ENCODE measurements at regions not wholly inside any gene's neighbourhood (a gene's known extent, or its start where the extent isn't known, plus 50 kb on each side); places are given as distances from the start of the nearest gene placed in this dataset.

DNA sequence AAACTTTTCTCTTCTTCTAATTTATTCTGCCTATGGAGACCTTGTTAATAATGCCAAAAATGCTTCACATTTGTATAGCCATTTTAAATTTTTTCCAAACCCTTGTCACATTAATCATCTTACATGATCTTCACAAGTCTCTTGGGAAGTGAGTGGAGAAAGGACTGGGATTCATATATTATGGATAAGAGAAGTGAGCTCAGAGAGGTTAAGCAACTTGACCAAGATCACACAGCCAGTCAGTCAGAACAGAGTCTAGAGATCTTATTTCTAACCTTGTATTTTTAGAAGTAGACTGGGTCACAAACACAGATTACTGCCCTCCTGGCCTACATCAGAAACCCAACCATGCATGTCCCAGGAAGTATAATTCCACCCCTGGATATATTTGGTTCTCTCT is 218.0 kb upstream of the ADRA1B start:
- DNase-seq (ENCODE audit: low read depth) = no peak
- no peak overlapping the region for H3K4me3 ChIP-seq (ENCODE audit: low read depth, low read length)
- no peak for TF ChIP-seq MYC (IDR thresholded peaks at IDR 0.05; ENCODE audit: low read depth, low read length)
- no peak for TF ChIP-seq POLR2A (IDR thresholded peaks at IDR 0.05; ENCODE audit: extremely low read depth, insufficient read length)
- TF ChIP-seq, protein P1, sequence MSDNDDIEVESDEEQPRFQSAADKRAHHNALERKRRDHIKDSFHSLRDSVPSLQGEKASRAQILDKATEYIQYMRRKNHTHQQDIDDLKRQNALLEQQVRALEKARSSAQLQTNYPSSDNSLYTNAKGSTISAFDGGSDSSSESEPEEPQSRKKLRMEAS (IDR thresholded peaks at IDR 0.05; ENCODE audit: low read depth, low read length) = no peak
- TF ChIP-seq, protein P2, sequence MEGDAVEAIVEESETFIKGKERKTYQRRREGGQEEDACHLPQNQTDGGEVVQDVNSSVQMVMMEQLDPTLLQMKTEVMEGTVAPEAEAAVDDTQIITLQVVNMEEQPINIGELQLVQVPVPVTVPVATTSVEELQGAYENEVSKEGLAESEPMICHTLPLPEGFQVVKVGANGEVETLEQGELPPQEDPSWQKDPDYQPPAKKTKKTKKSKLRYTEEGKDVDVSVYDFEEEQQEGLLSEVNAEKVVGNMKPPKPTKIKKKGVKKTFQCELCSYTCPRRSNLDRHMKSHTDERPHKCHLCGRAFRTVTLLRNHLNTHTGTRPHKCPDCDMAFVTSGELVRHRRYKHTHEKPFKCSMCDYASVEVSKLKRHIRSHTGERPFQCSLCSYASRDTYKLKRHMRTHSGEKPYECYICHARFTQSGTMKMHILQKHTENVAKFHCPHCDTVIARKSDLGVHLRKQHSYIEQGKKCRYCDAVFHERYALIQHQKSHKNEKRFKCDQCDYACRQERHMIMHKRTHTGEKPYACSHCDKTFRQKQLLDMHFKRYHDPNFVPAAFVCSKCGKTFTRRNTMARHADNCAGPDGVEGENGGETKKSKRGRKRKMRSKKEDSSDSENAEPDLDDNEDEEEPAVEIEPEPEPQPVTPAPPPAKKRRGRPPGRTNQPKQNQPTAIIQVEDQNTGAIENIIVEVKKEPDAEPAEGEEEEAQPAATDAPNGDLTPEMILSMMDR (IDR thresholded peaks at IDR 0.05; ENCODE audit: low read depth, low read length) = no peak

DNA sequence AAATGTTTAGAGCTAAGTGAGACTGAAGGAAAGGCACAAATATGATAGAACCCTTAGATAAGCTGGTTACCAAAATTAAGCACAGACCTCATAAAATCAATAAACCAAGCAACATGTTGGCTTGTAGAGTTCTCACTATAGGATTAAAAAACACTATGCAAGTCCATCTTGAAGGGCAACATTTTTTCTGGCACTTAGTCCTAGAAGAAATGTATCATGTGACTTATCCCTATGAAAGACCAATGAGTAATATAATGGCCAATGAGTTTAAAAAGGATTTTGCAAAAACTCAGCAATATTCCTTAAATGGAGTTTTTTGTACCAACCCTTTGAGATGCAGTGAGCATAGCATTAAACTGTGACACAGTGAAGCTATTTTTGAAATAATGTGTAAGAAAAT is 216.3 kb upstream of the ADRA1B start:
- H3K4me3 ChIP-seq (ENCODE audit: low read depth, low read length) = no peak overlapping the region
- no peak for TF ChIP-seq MYC (IDR thresholded peaks at IDR 0.05; ENCODE audit: low read depth, low read length)
- TF ChIP-seq, protein P2 (IDR thresholded peaks at IDR 0.05; ENCODE audit: low read depth, low read length) = no peak
- TF ChIP-seq, protein P1 (IDR thresholded peaks at IDR 0.05; ENCODE audit: low read depth, low read length) = no peak
- no peak for TF ChIP-seq POLR2A (IDR thresholded peaks at IDR 0.05; ENCODE audit: extremely low read depth, insufficient read length)
- DNase-seq (ENCODE audit: low read depth) = no peak

DNA sequence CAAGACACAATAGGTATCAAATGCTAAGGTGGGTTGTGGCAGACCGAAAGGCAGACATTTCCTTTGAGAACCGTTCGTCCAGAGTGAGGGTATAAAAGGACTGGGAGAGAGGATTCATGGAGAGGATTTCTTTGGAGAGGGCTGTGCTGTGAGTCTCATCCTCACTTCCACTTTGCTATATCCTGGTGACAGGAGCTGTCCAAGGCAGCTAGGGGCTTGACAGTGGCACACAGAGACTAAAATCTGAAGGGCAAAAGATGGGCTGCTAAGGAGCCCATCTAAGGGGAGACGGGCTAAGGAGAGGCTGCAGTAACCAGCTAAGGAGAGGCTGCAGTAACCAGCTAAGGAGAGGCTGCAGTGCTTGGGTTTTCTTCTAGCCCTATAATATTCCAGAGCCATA is 214.0 kb upstream of the ADRA1B start:
- no peak for DNase-seq (ENCODE audit: low read depth)
- no peak overlapping the region for H3K4me3 ChIP-seq (ENCODE audit: low read depth, low read length)
- TF ChIP-seq POLR2A (IDR thresholded peaks at IDR 0.05; ENCODE audit: extremely low read depth, insufficient read length) (no peak), MYC (IDR thresholded peaks at IDR 0.05; ENCODE audit: low read depth, low read length) (no peak)
- TF ChIP-seq, protein P2 (IDR thresholded peaks at IDR 0.05; ENCODE audit: low read depth, low read length) = no peak
- TF ChIP-seq, protein P1 (IDR thresholded peaks at IDR 0.05; ENCODE audit: low read depth, low read length) = no peak

DNA sequence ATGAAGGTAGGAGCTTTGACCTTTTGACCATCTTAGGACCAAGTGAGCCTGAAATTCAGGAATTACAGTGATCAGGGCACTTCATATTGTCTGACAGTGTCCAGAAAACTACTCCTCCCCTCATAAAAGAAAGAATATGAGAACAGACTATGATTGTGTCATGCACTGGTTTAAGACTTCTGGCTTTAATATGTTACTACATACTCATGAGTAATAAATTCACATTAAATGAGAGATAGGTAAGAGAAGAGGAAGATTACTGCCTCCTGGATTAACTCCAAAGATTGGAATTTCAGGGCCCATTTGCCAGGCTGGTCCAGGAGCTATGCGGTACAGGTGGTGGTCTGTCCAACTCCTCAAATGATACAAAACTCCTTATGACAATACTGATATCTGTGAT is 213.5 kb upstream of the ADRA1B start:
- no peak for DNase-seq (ENCODE audit: low read depth)
- TF ChIP-seq MYC (IDR thresholded peaks at IDR 0.05; ENCODE audit: low read depth, low read length) = no peak
- TF ChIP-seq, protein P2 (IDR thresholded peaks at IDR 0.05; ENCODE audit: low read depth, low read length) = no peak
- no peak for TF ChIP-seq POLR2A (IDR thresholded peaks at IDR 0.05; ENCODE audit: extremely low read depth, insufficient read length)
- TF ChIP-seq, protein P1 (IDR thresholded peaks at IDR 0.05; ENCODE audit: low read depth, low read length) = no peak
- no peak overlapping the region for H3K4me3 ChIP-seq (ENCODE audit: low read depth, low read length)

DNA sequence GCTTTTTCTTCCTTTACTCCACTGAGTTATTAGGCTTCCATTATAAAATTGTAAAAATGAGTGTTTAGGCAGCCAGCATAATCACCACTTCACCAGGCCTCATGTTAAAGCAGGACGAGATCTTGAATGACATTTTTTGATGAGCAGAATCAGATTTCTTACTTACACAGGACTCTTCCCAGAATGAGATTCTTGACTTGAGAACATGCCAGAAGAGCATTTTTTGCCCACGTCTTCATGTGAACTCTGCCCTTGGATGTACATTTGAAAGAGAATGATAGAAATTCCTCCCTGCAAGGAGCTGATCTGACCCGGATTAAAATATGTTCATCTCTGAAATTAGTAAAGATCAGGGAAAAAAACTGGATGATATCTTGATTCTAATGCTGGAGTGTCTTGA is 212.1 kb upstream of the ADRA1B start:
- DNase-seq (ENCODE audit: low read depth) = no peak
- TF ChIP-seq POLR2A (IDR thresholded peaks at IDR 0.05; ENCODE audit: extremely low read depth, insufficient read length) (no peak), MYC (IDR thresholded peaks at IDR 0.05; ENCODE audit: low read depth, low read length) (no peak)
- TF ChIP-seq, protein P1 (IDR thresholded peaks at IDR 0.05; ENCODE audit: low read depth, low read length) = no peak
- TF ChIP-seq, protein P2 (IDR thresholded peaks at IDR 0.05; ENCODE audit: low read depth, low read length) = no peak
- H3K4me3 ChIP-seq (ENCODE audit: low read depth, low read length) = no peak overlapping the region

DNA sequence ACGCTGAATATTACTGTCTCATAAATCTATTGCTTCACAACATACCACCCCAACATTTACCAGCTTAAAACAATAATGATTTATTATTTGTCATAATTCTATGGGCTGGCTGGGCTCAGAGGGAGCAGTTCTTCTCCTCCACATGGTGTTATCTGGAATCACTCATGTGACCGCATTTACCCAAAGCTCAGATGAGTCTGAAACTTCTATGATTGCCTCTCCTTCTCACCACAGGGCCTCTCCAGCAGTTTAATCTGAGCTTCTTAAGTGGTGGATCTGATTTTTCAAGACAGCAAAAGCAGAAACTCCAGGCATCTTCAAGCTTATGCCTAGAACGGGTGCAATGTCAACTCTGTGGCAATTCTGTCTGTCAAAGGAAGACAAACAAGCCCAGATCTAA is 210.3 kb upstream of the ADRA1B start:
- TF ChIP-seq, protein P2 (IDR thresholded peaks at IDR 0.05; ENCODE audit: low read depth, low read length) = no peak
- no peak for DNase-seq (ENCODE audit: low read depth)

More for the DNA sequence above, 210.3 kb upstream of the ADRA1B start:
- no peak overlapping the region for H3K4me3 ChIP-seq (ENCODE audit: low read depth, low read length)
